ENCODE measurements at regions not wholly inside any gene's neighbourhood (a gene's known extent, or its start where the extent isn't known, plus 50 kb on each side); places are given as distances from the start of the nearest gene placed in this dataset.

DNA sequence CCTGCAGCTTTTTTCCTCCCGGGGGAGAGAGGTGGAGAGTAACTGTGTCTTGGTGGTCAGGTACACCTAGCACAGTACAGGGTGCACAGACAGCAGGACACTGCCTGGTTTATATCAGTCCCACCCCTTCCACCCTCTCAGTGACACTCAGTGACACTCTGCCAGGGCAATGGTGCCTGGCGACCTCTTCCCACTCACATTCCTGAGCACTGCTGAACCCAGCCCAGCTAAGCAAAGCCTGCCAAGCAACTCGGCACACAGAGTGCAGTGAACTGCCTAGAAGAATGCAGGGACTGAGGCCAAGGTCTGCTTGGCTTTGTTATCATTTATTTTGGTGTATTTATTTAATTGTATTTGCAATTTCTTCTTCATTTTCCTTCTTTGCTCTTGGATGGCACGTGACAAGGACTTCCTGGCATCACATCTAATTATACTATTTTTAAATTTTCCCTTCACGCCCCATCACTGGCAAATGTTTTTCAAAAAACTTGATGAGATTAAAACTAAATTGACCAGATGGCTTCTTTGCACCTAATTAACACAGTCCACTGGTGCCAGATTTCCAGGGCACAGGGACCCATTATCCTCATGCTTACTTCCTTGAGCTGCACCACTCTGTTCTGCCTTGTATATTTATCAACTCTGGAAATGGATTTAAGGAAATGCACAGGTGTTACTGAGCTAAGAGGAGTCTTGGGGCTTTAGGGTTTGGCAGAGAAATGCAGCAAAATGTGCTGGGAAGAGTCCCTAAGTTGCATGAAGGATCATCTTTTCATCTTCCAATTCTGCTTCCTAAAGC lies 205.6 kb downstream of the ADAMTS15 start:
- H3K36me3 Mint-ChIP-seq (ENCODE audit: low read depth) = no peaks in the 10 kb centered on the region
- no peak overlapping the region for H3K27ac Mint-ChIP-seq
- no peak overlapping the region for H3K4me3 Mint-ChIP-seq
- DNase-seq (no peak), ATAC-seq (no peak)
- no peaks in the 10 kb centered on the region for H3K27me3 Mint-ChIP-seq (ENCODE audit: low read depth)
- ChIA-PET POLR2A (no interaction called here), CTCF (interaction anchor here (0.8 to 1.2 kb wide), 2 partner anchors 206 to 208 kb away, joined by 3 read pairs; no protein-coding TSS in a partner anchor)
- no peaks in the 10 kb centered on the region for H3K4me1 Mint-ChIP-seq (ENCODE audit: low read depth)
- H3K9me3 Mint-ChIP-seq (ENCODE audit: insufficient read depth) = no peaks in the 10 kb centered on the region

DNA sequence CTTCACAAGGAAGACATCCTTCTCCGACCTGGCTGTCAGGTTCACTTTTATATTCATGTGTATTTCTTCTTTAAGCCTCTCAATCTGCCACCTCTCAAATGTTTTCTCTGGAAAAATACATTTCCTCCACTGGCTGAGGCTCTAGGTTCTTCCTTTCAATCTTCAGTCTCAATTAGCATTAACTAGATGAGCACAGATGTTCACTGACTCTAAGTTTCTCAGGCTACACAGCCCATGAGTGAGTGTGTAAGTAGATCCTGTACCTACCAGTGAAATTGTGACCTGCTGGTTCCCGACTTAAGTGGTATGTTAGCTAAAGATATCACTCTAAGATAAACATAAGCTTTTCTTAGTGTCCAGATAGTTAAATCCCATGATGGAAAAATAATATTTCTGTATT lies 206.9 kb downstream of the ADAMTS15 start:
- H3K36me3 Mint-ChIP-seq (ENCODE audit: low read depth) = no peaks in the 10 kb centered on the region
- ChIA-PET POLR2A (no interaction called here), CTCF (no interaction called here)
- no peak overlapping the region for H3K27ac Mint-ChIP-seq
- no peaks in the 10 kb centered on the region for H3K4me1 Mint-ChIP-seq (ENCODE audit: low read depth)
- no peaks in the 10 kb centered on the region for H3K27me3 Mint-ChIP-seq (ENCODE audit: low read depth)
- no peak for ATAC-seq
- no peak for DNase-seq
- no peak overlapping the region for H3K4me3 Mint-ChIP-seq
- H3K9me3 Mint-ChIP-seq (ENCODE audit: insufficient read depth) = no peaks in the 10 kb centered on the region

DNA sequence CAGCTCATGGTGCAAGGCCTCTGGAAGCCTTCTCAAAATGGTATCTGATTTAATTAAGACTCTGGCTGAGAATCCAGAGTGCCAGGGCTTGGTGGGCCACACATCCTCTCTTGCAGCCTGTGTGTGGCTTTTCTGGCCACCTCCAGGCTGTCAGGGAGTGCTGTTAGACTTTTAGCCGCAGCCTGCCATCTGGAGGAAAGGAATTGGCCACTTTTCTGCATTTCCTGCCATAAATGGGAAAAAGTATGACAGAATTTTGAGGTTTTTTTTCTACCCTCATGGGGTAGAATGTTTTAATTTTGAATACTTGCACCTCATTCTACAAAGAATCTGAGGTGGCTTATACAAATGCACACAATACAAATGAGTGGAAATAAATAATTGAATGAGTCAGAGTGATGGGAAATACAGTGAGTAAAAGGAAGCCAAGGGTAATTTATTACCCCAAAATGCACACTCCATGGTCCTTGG lies 218.4 kb downstream of the ADAMTS15 start:
- POLR2A ChIA-PET = no interaction called here
- H3K4me3 Mint-ChIP-seq = no peak overlapping the region
- no peaks in the 10 kb centered on the region for H3K36me3 Mint-ChIP-seq (ENCODE audit: low read depth)

DNA sequence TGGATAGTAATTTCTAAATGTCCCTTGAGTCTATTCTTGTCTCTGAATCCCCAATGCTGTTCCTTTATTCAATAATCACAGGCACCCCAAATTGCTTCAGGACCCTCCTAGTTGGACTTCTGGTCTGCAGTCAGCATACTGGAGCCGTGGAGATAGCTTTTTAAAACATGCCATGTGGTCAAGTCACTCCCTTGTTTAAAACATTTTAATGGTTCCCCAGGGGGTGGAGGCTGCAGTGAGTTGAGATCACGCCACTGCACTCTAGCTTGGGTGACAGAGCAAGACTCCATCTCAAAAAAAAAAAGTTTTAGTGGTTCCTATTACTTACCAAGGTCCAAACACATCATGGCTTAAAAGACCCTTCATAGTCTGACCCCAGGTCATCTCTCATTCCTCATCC lies 220.3 kb downstream of the ADAMTS15 start:
- H3K4me1 Mint-ChIP-seq (ENCODE audit: low read depth) = no peaks in the 10 kb centered on the region
- no peak overlapping the region for H3K4me3 Mint-ChIP-seq
- H3K36me3 Mint-ChIP-seq (ENCODE audit: low read depth) = no peaks in the 10 kb centered on the region
- H3K27ac Mint-ChIP-seq = no peak overlapping the region
- ATAC-seq (no peak), DNase-seq (no peak)
- no peaks in the 10 kb centered on the region for H3K27me3 Mint-ChIP-seq (ENCODE audit: low read depth)
- H3K9me3 Mint-ChIP-seq (ENCODE audit: insufficient read depth) = no peaks in the 10 kb centered on the region
- ChIA-PET CTCF (no interaction called here), POLR2A (no interaction called here)

More for the DNA sequence above, 218.4 kb downstream of the ADAMTS15 start:
- no peak overlapping the region for H3K27ac Mint-ChIP-seq
- no peaks in the 10 kb centered on the region for H3K4me1 Mint-ChIP-seq (ENCODE audit: low read depth)
- CTCF ChIA-PET = no interaction called here
- DNase-seq (no peak), ATAC-seq (no peak)
- no peaks in the 10 kb centered on the region for H3K27me3 Mint-ChIP-seq (ENCODE audit: low read depth)
- no peaks in the 10 kb centered on the region for H3K9me3 Mint-ChIP-seq (ENCODE audit: insufficient read depth)

DNA sequence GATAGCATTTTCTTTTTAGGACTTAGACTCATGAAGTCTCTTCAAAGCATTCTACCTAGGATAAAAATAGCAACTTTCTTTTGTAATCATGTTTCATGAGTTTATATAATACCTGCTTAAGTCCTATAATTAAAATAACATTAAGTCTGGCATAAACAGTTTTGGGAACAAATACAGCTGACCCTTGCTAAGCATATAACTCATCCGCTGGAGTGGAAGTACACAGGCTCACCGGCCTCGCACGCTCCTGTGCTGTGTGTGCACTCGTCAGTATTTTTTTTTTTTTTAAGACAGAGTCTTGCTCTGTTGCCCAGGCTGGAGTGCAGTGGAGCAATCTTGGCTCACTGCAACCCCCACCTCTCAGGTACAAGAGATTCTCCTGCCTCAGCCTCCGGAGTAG lies 221.8 kb downstream of the ADAMTS15 start:
- H3K4me3 Mint-ChIP-seq = no peak overlapping the region
- H3K9me3 Mint-ChIP-seq (ENCODE audit: insufficient read depth) = no peaks in the 10 kb centered on the region
- no peaks in the 10 kb centered on the region for H3K4me1 Mint-ChIP-seq (ENCODE audit: low read depth)
- no peak overlapping the region for H3K27ac Mint-ChIP-seq
- ATAC-seq (no peak), DNase-seq (no peak)
- POLR2A ChIA-PET = no interaction called here
- no peaks in the 10 kb centered on the region for H3K27me3 Mint-ChIP-seq (ENCODE audit: low read depth)
- no peaks in the 10 kb centered on the region for H3K36me3 Mint-ChIP-seq (ENCODE audit: low read depth)
- CTCF ChIA-PET = no interaction called here

DNA sequence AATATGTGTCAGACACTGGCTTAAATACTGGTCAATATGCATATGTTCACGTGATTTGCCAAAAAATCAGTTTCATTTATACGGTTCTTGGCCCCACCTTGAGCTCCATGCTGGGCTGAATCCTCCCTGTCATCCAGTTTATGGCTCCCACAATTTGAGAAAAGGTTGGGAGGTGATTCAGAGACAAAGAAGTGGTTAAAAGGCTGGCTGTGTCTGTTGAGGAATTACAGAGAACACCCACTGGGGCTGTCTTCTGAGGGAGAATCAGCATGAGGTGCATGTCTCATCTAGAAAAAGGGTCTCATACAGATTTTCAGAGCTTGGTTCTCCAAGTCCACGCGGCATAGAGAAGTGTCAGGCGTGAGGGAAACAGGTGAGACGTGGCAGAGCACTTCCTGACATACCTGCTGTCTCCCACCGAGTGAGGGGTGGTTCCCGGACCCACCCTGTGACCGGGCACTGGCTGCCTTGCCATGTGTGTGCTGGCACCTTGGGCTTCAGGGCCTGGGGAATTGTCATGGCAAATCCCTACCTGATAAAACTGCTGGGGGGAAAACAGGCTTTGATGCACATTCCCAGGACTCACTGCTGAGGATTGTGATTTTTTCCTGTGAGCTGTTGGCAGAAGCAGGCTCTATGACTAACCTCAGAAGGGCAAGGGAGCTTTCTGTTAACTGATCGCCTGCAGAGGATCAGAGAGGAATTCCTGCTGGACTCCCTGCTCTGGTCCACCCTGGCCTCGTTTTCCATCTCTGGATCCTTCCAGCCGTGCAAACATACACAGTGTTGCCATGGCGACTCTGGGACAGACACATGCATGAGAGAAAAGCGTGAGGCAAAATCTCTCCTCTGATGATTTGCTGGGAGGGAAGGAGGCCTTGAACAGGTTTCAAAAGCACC lies 223.6 kb downstream of the ADAMTS15 start:
- ChIA-PET POLR2A (no interaction called here), CTCF (no interaction called here)
- no peaks in the 10 kb centered on the region for H3K9me3 Mint-ChIP-seq (ENCODE audit: insufficient read depth)
- H3K27ac Mint-ChIP-seq = no peak overlapping the region
- no peak for DNase-seq
- no peak overlapping the region for H3K4me3 Mint-ChIP-seq
- H3K36me3 Mint-ChIP-seq (ENCODE audit: low read depth) = no peaks in the 10 kb centered on the region
- no peaks in the 10 kb centered on the region for H3K27me3 Mint-ChIP-seq (ENCODE audit: low read depth)
- no peak for ATAC-seq
- no peaks in the 10 kb centered on the region for H3K4me1 Mint-ChIP-seq (ENCODE audit: low read depth)

DNA sequence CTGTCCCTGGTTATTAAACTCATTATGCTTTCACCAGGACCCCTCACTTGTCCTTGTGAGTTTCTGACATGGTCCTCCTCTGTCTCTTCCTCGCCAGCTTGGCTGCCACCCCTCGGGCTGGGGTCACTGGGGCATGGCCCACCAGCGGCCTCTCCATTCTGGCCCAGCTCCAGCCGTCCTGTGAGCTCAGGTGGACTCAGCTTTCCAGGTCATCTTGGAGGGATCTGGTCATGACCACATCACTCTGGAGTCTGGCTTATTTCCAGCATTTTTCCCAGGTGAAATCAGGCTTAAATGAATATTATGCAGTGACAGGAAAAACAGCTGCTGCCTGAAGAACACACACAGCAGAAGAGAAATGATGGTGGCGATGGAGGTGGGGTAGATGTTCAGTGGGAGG lies 224.5 kb downstream of the ADAMTS15 start:
- ATAC-seq = no peak
- no peaks in the 10 kb centered on the region for H3K27me3 Mint-ChIP-seq (ENCODE audit: low read depth)
- no peak overlapping the region for H3K4me3 Mint-ChIP-seq
- no peaks in the 10 kb centered on the region for H3K4me1 Mint-ChIP-seq (ENCODE audit: low read depth)
- no peaks in the 10 kb centered on the region for H3K9me3 Mint-ChIP-seq (ENCODE audit: insufficient read depth)
- POLR2A ChIA-PET = no interaction called here
- H3K36me3 Mint-ChIP-seq (ENCODE audit: low read depth) = no peaks in the 10 kb centered on the region
- no peak for DNase-seq
- CTCF ChIA-PET = no interaction called here
- no peak overlapping the region for H3K27ac Mint-ChIP-seq

DNA sequence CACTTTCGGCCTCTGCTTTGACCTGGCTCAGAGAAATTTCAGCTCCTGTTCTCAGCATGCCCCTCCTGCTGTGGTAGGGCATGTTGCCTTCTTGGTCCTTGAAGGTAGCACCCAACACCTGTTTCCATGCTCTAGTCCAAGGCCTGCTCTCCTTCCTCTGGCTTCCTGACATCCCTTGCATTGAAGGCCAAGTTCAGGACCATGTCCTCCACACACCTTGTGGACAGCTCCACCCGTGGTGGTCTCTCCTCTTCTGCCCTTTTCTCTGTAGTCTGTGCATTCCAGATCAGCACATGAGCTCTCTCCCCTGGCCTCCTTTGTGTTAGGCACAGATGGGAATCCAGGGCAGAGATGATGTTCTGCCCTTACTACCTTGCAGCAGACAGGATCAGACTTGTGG lies 225.3 kb downstream of the ADAMTS15 start:
- peaks cover 5% of the 10 kb centered on the region for H3K9me3 Mint-ChIP-seq (ENCODE audit: insufficient read depth)

DNA sequence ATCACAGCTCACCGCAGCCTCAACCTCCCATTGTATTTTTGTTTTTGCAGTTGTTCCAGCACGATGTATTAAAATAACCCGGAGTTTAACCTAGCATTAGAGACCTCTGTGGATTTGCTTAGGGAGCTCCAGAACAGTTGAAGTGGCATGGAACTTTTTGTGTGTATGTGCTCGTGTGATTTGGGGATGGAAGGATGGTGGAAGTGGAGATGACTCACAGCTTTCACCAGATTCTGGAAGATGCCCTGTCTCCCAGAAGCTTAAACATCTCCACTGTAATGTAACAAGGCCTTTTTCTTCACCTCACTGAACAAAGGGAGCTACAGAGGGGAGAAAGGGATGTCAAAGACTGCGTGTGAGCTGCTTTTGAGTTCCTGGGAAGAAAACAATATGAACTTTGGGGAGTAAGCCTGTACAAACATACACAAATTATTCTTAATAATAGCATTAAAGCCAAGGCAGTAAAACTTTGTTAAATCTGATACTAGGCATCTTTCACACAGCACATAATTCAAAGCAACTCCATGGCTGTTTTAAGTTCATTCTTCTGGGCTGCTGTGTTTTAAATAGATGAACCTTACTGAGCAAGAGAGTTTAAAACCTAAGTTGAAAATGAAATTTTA lies 226.4 kb downstream of the ADAMTS15 start:
- CTCF ChIA-PET = no interaction called here

More for the DNA sequence above, 225.3 kb downstream of the ADAMTS15 start:
- no peak for DNase-seq
- POLR2A ChIA-PET = no interaction called here
- H3K4me3 Mint-ChIP-seq = no peak overlapping the region
- no peaks in the 10 kb centered on the region for H3K36me3 Mint-ChIP-seq (ENCODE audit: low read depth)
- no peak overlapping the region for H3K27ac Mint-ChIP-seq
- no peaks in the 10 kb centered on the region for H3K4me1 Mint-ChIP-seq (ENCODE audit: low read depth)
- H3K27me3 Mint-ChIP-seq (ENCODE audit: low read depth) = no peaks in the 10 kb centered on the region
- CTCF ChIA-PET = no interaction called here
- no peak for ATAC-seq

DNA sequence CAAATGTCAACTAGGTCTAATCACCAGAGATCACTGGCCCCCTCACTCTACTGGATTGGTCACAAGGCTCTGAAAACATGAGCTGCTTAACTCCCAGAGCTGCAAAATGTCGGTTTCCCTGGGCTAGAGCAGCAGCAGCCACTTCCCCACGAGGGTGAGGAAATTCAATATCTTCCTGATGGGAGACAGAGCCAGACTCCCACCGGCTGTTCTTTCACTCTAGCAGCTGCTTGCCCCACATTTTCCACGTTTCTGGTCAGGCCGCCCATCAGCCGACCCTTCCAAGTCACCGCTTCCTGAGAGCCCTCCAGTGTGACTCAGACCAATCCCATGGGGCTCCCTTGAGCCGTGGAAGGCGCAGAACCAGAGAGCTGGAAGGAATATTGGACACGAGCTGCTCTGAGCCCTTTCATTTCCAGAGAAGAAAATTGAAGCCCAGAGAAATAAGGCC lies 227.0 kb downstream of the ADAMTS15 start:
- Mint-ChIP-seq H3K4me1 (ENCODE audit: low read depth) (no peaks in the 10 kb centered on the region), H3K9me3 (ENCODE audit: insufficient read depth) (peaks cover 5% of the 10 kb centered on the region), H3K4me3 (no peak overlapping the region), H3K27me3 (ENCODE audit: low read depth) (no peaks in the 10 kb centered on the region), H3K36me3 (ENCODE audit: low read depth) (no peaks in the 10 kb centered on the region), H3K27ac (no peak overlapping the region)
- CTCF ChIA-PET = no interaction called here
- POLR2A ChIA-PET = no interaction called here
- ATAC-seq = no peak
- no peak for DNase-seq

More for the DNA sequence above, 226.4 kb downstream of the ADAMTS15 start:
- no peak overlapping the region for H3K27ac Mint-ChIP-seq
- H3K36me3 Mint-ChIP-seq (ENCODE audit: low read depth) = no peaks in the 10 kb centered on the region
- POLR2A ChIA-PET = no interaction called here
- H3K27me3 Mint-ChIP-seq (ENCODE audit: low read depth) = no peaks in the 10 kb centered on the region
- no peak overlapping the region for H3K4me3 Mint-ChIP-seq
- H3K9me3 Mint-ChIP-seq (ENCODE audit: insufficient read depth) = peaks cover 5% of the 10 kb centered on the region
- no peak for DNase-seq
- no peaks in the 10 kb centered on the region for H3K4me1 Mint-ChIP-seq (ENCODE audit: low read depth)
- ATAC-seq = no peak

DNA sequence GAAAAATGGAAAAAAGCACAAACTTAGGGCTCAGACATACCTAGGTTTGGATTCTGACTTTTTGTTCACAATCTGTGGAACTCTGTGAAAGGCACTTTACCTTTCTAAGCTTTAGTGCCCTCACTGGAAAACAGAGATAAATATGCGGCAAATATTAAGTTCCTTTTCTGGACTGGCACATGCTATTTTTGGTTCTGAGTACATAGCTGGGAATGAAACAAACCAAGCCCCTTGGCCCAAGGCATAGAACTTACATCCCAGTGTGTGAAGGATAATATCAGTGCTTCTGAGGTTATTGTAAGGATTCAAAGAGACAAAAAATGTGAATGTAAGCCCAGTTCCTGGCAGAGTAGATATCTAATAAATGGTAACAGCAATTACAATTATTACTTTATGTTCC lies 227.5 kb downstream of the ADAMTS15 start:
- peaks cover 5% of the 10 kb centered on the region for H3K9me3 Mint-ChIP-seq (ENCODE audit: insufficient read depth)

More for the DNA sequence above, 227.5 kb downstream of the ADAMTS15 start:
- POLR2A ChIA-PET = no interaction called here
- no peaks in the 10 kb centered on the region for H3K4me1 Mint-ChIP-seq (ENCODE audit: low read depth)
- no peaks in the 10 kb centered on the region for H3K27me3 Mint-ChIP-seq (ENCODE audit: low read depth)
- H3K27ac Mint-ChIP-seq = no peak overlapping the region
- no peaks in the 10 kb centered on the region for H3K36me3 Mint-ChIP-seq (ENCODE audit: low read depth)
- DNase-seq = no peak
- CTCF ChIA-PET = no interaction called here
- H3K4me3 Mint-ChIP-seq = no peak overlapping the region
- no peak for ATAC-seq

All from activated CD8-positive, alpha-beta T cell treated with anti-CD3 and anti-CD28 coated beads, Interleukin-2, amount 10 ng/mL, durations not matched to agents 7 days and 5 days (primary cell).